ENCODE measurements at regions not wholly inside any gene's neighbourhood (a gene's known extent, or its start where the extent isn't known, plus 50 kb on each side); places are given as distances from the start of the nearest gene placed in this dataset.

DNA sequence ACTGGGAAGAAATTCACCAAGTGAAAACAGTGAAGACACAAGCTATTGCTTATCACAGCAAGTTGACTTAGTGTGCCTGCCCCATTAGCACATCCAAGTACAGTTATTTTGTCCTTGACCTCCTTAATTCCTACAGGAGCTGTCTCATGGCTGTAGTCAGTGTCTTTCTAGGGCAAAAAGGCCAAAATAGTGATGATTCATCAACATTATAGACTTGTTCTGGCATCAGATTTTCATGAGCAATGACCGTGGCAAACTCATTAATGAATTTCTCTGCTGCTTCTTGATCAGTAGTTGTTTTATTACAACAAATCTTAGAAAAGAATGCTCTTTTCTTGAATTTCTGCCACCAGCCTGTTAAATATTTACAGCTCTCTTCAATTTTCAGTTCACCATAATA lies 1169.3 kb upstream of the DDX18 start:
- no peak for DNase-seq (ENCODE audit: low read depth)

DNA sequence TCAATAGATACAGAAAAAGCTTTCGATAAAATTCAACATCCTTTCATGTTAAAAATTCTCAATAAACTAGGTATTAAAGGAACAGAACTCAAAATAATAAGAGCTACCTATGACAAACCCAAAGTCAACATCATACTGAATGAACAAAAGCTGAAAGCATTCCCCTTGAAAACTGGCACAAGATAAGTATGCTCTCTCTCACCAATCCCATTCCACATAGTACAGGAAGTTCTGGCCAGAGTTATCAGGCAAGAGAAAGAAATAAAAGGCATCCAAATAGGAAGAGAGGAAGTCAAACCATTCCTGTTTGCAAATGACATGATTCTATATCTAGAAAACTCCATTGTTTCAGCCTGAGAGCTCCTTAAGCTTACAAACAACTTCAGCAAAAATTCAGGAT lies 1145.8 kb upstream of the DDX18 start:
- no peak for DNase-seq (ENCODE audit: low read depth)

DNA sequence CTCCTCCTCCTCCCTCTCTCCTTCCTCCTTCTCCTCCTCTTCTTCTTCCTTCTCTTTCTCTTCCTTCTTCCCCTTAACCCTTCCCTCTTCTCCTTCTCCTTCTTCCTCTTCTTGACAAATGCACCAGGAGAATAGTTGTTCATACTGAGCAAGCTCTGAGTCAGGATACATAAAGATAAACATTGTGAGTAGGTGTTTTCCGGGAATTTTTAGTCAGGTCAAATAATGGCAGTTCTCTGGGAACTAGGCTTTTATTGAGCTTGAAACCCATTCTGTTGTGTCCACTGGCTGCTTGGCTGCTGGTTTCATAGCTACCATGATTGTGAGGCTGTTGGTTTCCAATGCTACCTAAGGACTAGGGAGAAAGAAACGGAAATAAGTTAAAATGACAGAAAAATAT lies 1144.7 kb upstream of the DDX18 start:
- DNase-seq (ENCODE audit: low read depth), result no peak

DNA sequence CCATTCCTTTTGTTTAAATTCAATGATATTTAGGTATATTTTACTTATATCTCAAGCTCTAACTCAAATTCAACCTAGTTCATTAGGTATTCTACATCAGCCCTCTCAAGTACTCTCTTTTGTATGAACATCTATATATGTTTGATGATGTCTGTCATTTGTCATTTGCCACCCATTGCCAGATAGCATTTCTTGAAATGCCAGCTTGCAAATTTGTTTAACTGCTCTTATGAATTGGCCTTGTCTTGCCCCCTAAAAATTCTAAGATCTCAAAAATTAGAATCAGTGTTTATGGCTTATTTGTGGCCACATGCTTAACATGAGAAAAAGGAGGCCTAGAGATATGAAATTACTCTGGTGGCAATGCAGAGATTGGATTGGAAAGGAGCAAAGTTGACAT lies 1140.3 kb upstream of the DDX18 start:
- DNase-seq (ENCODE audit: low read depth), result no peak

DNA sequence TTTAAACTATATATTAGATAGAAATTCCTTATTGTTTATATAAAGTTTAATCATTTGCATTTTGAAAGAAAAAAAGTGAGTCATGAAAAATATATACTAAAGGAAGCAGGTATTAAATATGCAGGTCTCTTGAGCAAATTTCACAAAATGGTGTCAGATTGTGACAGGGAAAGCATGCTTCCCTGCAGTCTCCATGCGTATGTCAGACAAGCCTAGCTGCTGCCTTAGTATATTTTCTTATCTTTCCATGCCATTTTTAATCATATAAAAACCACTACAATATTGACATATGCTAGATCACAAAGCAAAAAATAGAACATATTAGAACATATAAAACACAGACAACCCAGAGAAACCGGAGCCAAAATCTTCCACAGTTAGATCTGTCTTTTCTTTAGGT lies 1137.7 kb upstream of the DDX18 start:
- no peak for DNase-seq (ENCODE audit: low read depth)

DNA sequence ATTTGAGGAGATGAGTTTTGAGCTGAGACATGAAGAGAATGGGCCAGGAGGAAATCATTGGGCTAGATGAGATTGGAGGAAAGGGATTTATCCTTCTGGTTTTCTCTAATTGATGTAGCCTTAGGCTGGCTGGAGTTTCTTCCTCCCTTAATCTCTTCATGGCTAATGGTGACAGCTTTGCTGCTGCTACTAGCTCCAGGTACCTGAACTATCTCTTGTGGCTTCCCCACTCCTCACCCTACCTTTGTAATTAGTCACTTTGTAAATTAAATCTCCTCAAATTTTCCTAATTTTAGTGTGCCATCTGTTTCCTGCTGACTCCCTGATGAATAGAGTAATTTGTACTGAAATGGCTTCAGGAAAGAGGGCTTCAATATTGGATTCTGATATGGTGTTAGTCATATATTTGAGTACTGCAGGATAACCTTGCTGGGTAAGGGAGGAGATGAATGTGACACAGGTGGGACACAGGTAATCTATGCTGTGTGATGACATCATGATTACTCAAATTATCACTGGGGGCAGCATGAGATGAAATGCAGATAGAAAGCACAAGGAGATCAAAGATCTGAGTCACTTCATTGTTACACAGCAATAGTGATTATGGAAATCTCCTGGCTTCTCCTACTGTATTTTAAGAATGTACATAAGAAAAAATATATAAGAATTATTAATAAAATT lies 1134.1 kb upstream of the DDX18 start:
- DNase-seq (ENCODE audit: low read depth), result no peak

DNA sequence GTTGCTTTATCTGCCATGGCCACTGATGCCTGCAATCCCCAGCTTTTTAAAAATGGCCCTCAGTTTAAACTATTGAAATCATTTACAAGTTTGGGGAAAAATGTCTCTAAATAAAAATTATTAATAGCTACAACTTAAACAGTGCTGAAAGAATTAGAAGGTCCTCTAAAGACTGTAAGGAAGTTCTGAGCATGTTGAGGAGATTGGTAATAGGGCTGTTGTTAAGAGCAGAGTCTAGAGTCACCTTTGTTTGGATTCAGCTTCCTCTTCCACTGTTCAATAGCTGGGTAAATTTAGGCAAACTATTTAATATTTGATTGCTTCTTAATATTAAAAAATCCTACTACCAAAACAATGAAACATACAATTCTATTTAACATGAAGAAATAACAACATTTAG lies 1127.1 kb upstream of the DDX18 start:
- DNase-seq (ENCODE audit: low read depth), result no peak

DNA sequence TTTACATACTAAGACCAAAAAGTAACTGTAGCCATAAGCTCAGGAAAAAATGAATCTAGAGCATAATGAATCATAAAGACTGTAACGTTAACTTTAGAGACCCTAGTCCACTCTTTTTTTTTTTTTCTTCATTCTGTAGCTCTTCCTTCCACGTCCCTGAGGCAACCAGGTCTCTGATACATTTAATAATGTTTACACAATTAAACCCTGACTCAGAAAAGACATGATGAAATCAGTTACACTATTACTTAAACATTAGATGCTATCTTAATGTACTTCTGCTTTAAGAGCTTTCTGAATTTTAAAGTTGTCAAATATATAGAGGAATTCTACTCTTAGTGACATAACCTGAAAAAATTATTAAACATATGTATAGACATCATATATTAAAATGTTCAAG lies 1121.5 kb upstream of the DDX18 start:
- DNase-seq (ENCODE audit: low read depth), result no peak

DNA sequence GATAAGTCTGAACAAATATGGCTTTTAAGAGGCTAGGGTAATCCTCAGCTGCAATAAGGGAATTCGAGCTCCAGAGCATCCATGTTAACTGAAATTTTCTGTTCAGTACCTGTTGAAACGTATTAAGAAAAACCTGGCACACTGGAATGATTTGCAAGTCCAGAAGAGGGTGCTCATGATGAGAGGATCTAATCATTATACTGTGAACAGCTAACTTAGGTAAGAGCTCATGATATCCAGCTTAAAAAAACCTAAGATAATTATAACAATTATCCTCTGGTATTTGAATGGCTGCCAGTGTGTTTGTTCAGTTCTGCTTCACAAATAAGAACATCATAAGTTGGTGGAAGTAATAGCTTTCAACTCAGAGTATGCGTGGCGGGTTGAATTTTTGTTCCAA lies 1118.3 kb upstream of the DDX18 start:
- no peak for DNase-seq (ENCODE audit: low read depth)

DNA sequence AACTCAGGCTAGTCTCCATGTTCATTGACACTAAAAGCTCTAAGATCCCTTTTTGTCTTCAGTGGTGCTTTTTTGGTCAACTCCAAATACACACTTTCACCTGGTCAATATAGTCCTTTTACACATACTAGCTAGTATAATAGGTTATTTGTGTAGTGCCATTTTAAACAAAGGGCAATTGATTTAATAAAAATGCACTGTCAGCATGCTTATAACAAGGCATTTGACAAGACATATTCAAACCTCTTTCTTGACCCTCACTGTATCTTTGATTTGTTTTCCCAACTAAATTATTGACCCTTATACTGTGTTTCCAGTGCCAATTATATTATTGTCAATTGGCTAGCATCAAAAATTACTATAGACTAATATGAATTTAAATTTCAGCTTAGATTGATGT lies 1117.6 kb upstream of the DDX18 start:
- DNase-seq (ENCODE audit: low read depth), result no peak

DNA sequence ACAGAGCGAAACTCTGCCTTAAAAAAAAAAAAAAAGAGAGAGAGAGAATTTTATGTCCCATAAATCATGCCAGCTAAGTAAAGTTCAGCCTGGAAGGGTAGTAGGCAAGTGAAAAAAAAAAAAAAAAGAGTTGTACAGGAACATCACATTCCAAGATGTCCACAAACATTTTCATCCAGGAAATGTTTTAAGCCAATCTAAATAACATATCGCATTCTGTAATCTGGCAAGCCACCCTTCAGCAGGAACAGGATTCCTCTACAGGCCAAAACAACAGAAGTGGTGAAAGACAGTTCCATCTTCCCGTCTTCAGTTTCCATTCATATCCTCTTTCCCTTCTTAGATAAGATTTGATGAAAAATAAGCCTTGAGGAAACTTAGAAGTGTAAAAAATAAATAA lies 1108.1 kb upstream of the DDX18 start:
- no peak for DNase-seq (ENCODE audit: low read depth)

DNA sequence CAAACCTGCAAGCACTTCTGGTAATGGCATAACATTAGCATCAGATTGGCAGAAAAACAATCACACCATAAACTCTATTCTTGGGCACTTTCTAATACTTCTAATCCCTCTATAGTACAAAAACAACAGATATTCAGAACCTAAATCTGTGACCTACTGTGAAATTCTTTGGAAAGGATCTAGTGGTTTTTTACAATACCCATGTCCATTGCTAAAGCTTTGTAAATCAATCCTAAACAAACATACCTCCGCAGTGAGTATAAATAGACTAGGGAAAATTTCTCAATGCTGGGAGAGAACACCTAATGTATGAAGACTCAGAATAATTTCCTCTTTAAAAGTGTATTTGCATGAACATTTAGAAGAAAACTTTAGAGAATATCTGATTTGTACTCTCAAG lies 1098.5 kb upstream of the DDX18 start:
- no peak for DNase-seq (ENCODE audit: low read depth)

DNA sequence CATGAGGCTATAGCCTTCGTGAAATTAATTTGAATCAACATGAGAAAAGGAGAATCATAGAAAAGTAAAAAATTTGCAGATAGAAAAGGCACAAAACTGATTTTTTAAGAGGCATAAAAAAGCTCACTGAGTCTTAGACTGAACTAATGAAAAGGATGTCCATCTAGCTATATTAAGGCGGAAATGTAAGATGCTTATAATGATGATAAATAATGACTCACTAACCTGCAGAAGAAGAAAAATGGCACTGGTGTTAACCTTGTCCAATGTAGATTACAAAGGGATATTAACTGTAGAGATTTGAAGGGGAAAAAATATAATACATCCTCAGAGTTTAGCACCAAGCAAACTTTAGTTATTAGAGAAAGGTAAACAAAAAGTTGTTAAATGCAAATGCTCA lies 1098.0 kb upstream of the DDX18 start:
- no peak for DNase-seq (ENCODE audit: low read depth)

DNA sequence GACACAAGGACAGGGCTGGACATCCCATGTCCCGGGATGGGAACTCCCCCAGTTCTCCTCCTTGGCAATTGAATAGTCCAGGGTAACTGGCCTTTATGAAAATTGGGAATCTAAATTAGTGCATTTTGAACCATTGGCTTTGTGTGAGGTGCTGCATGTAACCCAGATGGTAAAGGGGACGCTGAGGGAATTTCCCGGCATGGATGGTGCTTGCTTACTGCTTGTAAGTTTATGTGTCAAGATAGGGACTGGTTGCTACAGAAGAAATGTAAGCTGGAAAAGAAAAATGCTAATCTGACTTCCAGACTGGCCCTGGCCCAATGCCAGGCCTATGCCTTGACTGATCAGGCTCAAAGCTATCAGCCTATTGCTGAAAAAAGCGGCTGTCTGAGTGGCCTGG lies 1096.7 kb upstream of the DDX18 start:
- DNase-seq (ENCODE audit: low read depth), result no peak

DNA sequence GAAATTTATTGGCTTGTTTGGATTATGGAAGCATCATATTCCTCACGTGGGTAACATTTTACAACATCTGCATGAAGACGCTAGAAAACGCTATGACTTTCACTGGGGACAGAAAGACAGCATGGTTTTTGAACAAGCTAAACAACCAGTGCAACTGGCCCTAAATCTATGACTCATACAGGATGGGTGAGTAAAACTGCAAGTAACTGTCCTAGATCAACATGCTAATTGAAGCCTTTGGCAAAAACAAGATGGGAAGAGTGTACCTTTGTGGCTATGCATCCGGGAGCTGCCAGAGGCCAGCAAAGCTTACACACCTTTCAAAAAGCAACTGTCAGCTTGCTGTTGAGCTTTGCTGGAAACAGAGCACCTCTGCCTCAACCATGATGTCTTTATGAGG lies 1096.0 kb upstream of the DDX18 start:
- DNase-seq (ENCODE audit: low read depth), result no peak

DNA sequence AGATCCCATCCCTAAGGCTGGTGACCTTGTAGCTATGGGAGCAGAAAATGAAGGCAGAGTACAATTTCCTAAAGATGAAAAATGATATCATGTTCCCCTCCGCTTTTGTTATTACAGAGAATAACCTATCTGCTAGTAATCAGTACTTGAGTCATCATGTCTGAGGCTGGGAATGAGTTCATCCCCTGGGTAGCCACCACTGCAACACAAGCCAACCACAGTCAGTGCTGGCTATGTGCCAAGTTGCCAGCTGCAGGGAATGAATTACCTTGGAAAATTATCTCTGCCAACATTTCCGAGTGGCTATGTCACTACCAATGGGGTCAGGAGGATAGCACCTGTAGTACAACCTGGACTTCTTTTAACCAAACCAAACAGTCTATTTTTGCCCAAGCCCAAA lies 1094.7 kb upstream of the DDX18 start:
- peak; percentile 2 for DNase-seq (ENCODE audit: low read depth)

DNA sequence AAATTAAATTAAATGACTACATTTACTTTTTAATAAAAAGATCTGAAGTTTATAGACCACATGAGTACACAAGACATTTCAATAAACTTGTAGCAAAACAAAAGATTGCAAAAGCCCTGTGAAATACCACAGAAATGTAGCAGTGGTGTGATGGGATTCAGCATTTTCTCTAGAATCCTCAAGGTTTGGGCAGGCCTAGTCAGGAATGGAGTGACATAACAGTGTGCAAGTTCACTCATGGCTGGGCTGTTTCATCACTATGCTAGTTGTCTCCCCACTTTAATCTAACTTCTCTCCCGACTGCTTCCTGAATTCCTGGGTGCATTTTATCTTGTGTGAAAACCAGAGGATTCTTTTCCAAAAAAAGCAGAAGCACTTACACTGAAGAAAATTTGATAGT lies 1089.9 kb upstream of the DDX18 start:
- no peak for DNase-seq (ENCODE audit: low read depth)

DNA sequence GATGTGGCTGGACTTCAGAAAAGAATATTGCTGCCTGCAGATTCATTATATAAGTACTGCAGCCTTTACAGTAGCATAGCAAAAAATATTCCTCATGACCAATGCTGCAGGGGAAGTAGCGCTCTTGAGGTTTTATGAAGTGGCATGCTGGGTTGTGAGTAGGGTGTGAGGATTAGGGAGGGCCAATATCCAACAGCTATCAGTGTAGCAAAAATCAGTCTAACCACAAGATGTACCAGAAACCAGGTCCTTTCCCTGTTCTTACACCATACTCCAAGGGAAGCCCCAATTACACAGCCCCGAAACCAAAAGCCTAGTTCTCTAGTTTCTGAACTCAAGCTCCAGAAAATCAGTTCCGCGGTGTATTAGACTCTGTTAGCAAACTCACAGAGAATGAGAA lies 1082.2 kb upstream of the DDX18 start:
- no peak for DNase-seq (ENCODE audit: low read depth)

DNA sequence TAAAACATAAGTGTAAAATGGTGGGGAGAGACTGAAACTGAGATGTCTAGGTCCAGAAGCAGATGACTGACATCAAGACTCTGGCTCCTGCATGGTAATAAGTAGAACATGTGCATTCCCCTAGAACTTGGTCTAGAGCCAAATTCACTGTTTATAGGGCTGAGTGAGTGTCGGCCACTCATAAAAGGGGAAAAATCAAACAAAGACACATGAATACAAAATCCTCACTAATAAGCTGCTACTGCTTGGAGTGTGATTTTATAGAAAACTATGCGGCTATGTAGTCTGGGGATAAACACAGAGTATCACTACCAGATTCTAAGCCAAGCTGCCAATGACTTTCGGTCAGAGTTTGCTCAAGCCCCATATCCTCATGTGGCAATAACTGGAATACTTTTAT lies 1080.8 kb upstream of the DDX18 start:
- DNase-seq (ENCODE audit: low read depth), result no peak

DNA sequence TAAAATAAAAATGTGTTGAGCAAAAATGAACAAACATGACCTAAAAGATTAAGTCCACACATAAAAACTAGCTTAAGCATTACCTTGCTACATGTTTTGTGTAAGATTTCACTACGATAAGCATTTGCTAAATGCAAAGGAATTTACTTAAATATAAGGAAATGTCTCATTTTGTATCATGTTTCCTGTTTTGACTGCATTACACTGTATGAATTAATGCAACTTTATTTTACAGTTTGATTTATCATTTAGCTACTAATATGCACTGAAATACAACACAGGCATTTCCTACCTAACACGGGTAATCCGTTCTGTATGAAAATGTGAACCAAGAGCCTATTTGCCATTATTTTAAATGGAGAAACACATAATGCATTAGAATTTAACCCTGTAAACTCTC lies 1076.5 kb upstream of the DDX18 start:
- DNase-seq (ENCODE audit: low read depth), result no peak

DNA sequence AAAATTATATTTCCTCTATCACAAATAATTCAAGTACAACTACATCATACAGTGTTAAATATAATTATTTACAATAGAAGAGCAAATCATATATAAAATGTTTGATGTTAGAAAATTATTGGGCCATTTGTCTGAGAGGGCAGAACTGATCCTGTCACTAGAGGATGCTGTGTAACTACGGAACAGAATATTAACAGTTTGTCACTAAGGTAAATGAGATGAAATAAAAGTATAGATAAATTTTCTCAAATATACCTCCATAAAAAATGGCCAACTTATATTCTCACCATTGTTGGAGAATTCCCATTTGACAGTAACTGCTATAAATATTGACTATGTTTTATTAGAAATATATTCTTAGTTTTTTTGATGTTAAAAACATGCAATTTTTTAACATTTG lies 1067.4 kb upstream of the DDX18 start:
- DNase-seq (ENCODE audit: low read depth), result no peak

DNA sequence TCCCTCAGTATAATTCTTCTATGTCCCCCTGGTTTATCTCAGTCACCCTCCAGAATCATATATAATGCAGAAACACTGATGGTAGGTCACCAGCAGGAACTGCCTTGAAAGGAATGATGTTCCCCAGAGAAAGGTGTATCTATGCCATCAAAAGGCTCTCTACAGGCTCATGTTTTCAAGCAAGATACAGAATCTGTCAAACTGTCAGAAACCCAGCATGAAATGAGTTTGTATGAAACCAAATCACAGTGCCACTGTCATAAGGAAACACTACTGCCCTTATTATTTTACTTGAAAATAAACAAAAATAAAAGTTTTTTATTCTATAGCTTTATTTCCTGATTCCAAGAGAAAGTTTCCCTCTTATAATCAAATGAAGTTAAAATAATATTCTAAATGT lies 1064.5 kb upstream of the DDX18 start:
- DNase-seq (ENCODE audit: low read depth), result no peak

DNA sequence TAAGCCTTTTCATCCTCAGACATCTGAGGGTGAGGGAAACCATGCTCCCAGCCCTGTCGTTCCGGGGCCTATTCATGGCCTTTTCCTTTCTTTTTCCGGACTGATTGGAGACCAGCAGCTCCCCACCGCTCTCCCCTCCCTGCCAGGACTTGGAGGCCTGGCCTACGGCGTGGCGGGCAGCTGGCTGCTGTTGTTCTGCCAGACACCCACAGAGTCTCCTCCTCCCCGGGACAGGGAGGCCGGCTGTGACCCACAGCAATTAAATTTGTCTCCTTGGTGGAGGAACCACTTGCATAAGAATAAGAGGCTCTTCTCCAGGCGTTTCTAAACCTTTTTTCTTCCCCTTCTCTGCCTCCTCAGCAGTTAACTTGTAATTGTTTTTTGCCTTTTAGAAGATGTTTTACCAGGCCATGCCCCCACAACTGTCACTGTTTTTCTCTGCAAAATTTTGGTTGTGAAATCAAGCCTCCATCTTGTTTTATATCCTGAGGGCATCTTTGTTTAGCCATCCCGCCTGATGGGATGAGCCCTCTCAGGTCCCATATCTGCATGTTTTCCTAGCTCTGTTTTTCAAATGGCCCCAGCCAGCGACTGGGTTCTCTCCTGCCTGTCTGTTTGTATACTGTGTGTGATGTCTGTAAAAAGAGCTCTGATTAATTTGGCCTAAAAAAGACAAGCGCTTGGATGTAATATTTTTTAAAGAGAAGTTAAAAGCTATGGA lies 1060.0 kb upstream of the DDX18 start:
- no peak for DNase-seq (ENCODE audit: low read depth)

DNA sequence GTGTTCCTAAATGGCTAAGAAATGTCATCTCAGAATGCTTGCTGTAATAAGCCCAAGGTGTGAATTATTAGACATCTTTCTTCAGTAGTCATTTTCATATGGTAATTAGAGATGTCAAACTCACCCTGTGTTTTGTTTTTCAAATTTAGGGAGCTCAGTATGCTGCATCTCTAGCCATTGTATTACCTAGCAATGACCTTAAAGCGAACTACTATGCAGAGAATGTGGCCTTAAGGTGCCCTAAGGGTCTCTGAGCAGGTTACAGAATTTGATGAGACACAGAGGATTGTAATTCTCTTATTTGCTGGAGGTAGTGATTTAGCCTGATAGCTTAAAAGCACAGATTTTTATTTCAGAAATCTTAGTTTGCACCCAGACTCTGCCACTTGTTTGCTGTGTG lies 1052.6 kb upstream of the DDX18 start:
- DNase-seq (ENCODE audit: low read depth), result no peak

All from Daoy (cell line).